Keratinocyte (primary cell): ENCODE measurements at regions not wholly inside any gene's neighbourhood (a gene's known extent, or its start where the extent isn't known, plus 50 kb on each side); places are given as distances from the start of the nearest gene placed in this dataset.

Experiments used
- DNase-seq: peaks from one replicate; pipeline ENCODE4 v3.0.0-alpha.2; 2011; ENCODE audit warnings: low read depth, missing footprints, low spot score
- FAIRE-seq: peaks from 2 replicates; lab custom pipeline; 2011; peaks lifted over from hg19 to GRCh38; lab: Jason Lieb, UNC
- H2AFZ ChIP-seq: 2 replicates; pipeline ENCODE4 v1.6.0; 2012; ENCODE audit warnings: low read length, control low read depth, inconsistent platforms; ENCODE audit not compliant: control insufficient read depth
- H3K27ac ChIP-seq: 2 replicates; pipeline ENCODE4 v1.5.1; 2011; ENCODE audit warnings: low read length; ENCODE audit not compliant: control insufficient read depth, insufficient read depth
- H3K27me3 ChIP-seq: 3 replicates; pipeline ENCODE4 v1.6.0; 2011; ENCODE audit warnings: low read length; ENCODE audit not compliant: control insufficient read depth, insufficient read depth; ENCODE audit errors: extremely low read depth
- H3K36me3 ChIP-seq, 2 experiments: 2 replicates in 1 of 2; 3 replicates in 1 of 2; pipeline ENCODE4 v1.5.1; 2011; ENCODE audit warnings: low read length in 2 of 2, mild to moderate bottlenecking in 1 of 2; ENCODE audit not compliant: control insufficient read depth in 2 of 2, insufficient read depth in 2 of 2; ENCODE audit errors: extremely low read depth in 1 of 2
- H3K4me1 ChIP-seq: 3 replicates; pipeline ENCODE4 v1.5.1; 2011; ENCODE audit warnings: low read length; ENCODE audit not compliant: control insufficient read depth, insufficient read depth; ENCODE audit errors: extremely low read depth
- H3K4me2 ChIP-seq: 3 replicates; pipeline ENCODE4 v1.6.0; 2011; ENCODE audit warnings: low read depth, low read length; ENCODE audit not compliant: control insufficient read depth, insufficient read depth; ENCODE audit errors: extremely low read depth
- H3K4me3 ChIP-seq, 3 experiments: fragments of 200-600 bp in 1 of 3; sonication (generic) in 1 of 3; 2 replicates in 2 of 3; 3 replicates in 1 of 3; pipeline ENCODE4 v1.5.1; 2011 to 2016; ENCODE audit warnings: low read length in 3 of 3, mild to moderate bottlenecking in 3 of 3, control low read depth in 2 of 3, inconsistent platforms in 1 of 3, low read depth in 1 of 3, mixed read lengths in 1 of 3, mixed run types in 1 of 3, moderate library complexity in 1 of 3; ENCODE audit not compliant: control insufficient read depth in 2 of 3, insufficient read depth in 2 of 3; ENCODE audit errors: extremely low read depth in 1 of 3
- H3K79me2 ChIP-seq: 2 replicates; pipeline ENCODE4 v1.6.0; 2012; ENCODE audit warnings: low read length; ENCODE audit not compliant: control insufficient read depth, insufficient read depth
- H3K9ac ChIP-seq: 3 replicates; pipeline ENCODE4 v1.6.0; 2011; ENCODE audit warnings: low read length; ENCODE audit not compliant: control insufficient read depth, insufficient read depth; ENCODE audit errors: extremely low read depth
- H3K9me1 ChIP-seq: 3 replicates; pipeline ENCODE4 v1.6.0; 2011; ENCODE audit warnings: low read length; ENCODE audit not compliant: control insufficient read depth, insufficient read depth; ENCODE audit errors: extremely low read depth
- H3K9me3 ChIP-seq: 2 replicates; pipeline ENCODE4 v1.5.1; 2012; ENCODE audit warnings: low read depth, low read length; ENCODE audit not compliant: control insufficient read depth
- H4K20me1 ChIP-seq: 3 replicates; pipeline ENCODE4 v1.6.0; 2011; ENCODE audit warnings: low read length; ENCODE audit not compliant: control insufficient read depth, insufficient read depth; ENCODE audit errors: extremely low read depth
- EZH2 ChIP-seq: IDR thresholded peaks from one replicate; pipeline ENCODE4 v1.6.1; 2012; ENCODE audit warnings: inconsistent platforms, mild to moderate bottlenecking, low read length, moderate library complexity
- dilution Hi-C: fragments of 300-500 bp; cut with MboI; formaldehyde crosslinking; loops from one replicate; pipeline ENCODE4 v1.7.0; 2020; ENCODE audit warnings: low sequenced_read_pairs; ENCODE audit not compliant: extremely low pct_ligation_motif_present
- TF ChIP-seq, protein P1 (sequence below), 3 experiments: IDR thresholded peaks in 1 of 3; conservative IDR thresholded peaks in 1 of 3; optimal IDR thresholded peaks in 1 of 3; 2 replicates in 2 of 3; 3 replicates in 1 of 3; pipeline versions ENCODE3 to v1.5.1; 2011; ENCODE audit warnings: low read length in 3 of 3, mild to moderate bottlenecking in 3 of 3, moderate library complexity in 2 of 3, control low read depth in 1 of 3, inconsistent platforms in 1 of 3; ENCODE audit not compliant: insufficient read depth in 2 of 3; ENCODE audit errors: extremely low read depth in 1 of 3

DNA sequence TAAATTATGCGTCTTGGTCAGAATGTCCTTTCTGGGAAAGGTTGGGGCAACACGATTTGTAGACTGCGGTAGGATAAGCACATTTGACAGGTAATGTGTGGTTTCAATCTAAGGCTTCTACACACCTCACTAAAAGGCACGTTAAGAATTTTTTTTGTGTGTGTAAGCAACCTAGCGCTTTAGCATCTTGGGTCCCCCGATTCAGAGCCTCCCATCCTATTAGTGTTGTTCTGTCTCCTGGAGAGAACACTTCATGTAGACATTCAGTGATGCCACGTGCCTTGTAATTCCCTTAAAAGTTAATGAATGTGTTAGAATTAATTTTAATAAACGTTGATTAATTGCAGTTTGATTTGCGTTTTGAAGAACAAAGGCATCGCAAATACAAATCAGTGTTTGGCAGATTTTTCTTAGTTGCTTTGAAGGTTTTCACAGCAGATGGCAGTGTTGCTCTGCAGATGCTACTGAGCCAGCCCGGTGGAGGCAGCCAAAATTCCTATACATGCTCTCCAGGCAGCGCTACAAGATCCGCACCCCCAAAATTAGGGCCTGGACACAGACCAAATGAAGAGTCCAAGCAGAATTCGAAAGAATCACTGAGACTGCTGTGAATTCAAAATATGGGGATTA is 63.5 kb downstream of the OTOL1 start:
- no peaks in the 10 kb centered on the region for H3K27me3 ChIP-seq
- no peaks in the 10 kb centered on the region for H4K20me1 ChIP-seq
- no peak overlapping the region for H3K9ac ChIP-seq
- no peak overlapping the region for H3K4me2 ChIP-seq
- no peak overlapping the region for H3K27ac ChIP-seq
- no peaks in the 10 kb centered on the region for H3K79me2 ChIP-seq
- FAIRE-seq, result peak; percentile 5
- no peak for DNase-seq
- no peak overlapping the region for H3K4me3 ChIP-seq
- dilution Hi-C loops, result no loop called here
- H3K36me3 ChIP-seq, result no peaks in the 10 kb centered on the region
- H3K9me3 ChIP-seq, result no peaks in the 10 kb centered on the region
- peaks cover 4% of the 10 kb centered on the region for H3K4me1 ChIP-seq
- H3K9me1 ChIP-seq, result no peaks in the 10 kb centered on the region
- TF ChIP-seq EZH2, result no peak
- TF ChIP-seq, protein P1, sequence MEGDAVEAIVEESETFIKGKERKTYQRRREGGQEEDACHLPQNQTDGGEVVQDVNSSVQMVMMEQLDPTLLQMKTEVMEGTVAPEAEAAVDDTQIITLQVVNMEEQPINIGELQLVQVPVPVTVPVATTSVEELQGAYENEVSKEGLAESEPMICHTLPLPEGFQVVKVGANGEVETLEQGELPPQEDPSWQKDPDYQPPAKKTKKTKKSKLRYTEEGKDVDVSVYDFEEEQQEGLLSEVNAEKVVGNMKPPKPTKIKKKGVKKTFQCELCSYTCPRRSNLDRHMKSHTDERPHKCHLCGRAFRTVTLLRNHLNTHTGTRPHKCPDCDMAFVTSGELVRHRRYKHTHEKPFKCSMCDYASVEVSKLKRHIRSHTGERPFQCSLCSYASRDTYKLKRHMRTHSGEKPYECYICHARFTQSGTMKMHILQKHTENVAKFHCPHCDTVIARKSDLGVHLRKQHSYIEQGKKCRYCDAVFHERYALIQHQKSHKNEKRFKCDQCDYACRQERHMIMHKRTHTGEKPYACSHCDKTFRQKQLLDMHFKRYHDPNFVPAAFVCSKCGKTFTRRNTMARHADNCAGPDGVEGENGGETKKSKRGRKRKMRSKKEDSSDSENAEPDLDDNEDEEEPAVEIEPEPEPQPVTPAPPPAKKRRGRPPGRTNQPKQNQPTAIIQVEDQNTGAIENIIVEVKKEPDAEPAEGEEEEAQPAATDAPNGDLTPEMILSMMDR (optimal IDR thresholded peaks at IDR 0.05 in 1 of 3, IDR thresholded peaks at IDR 0.05 in 1 of 3, conservative IDR thresholded peaks at IDR 0.05 in 1 of 3; ENCODE audit: extremely low read depth in 1 of 3, insufficient read depth in 2 of 3, low read length in 3 of 3), result peak; percentile 39 to 68 (median 68)
- H2AFZ ChIP-seq, result no peak overlapping the region

DNA sequence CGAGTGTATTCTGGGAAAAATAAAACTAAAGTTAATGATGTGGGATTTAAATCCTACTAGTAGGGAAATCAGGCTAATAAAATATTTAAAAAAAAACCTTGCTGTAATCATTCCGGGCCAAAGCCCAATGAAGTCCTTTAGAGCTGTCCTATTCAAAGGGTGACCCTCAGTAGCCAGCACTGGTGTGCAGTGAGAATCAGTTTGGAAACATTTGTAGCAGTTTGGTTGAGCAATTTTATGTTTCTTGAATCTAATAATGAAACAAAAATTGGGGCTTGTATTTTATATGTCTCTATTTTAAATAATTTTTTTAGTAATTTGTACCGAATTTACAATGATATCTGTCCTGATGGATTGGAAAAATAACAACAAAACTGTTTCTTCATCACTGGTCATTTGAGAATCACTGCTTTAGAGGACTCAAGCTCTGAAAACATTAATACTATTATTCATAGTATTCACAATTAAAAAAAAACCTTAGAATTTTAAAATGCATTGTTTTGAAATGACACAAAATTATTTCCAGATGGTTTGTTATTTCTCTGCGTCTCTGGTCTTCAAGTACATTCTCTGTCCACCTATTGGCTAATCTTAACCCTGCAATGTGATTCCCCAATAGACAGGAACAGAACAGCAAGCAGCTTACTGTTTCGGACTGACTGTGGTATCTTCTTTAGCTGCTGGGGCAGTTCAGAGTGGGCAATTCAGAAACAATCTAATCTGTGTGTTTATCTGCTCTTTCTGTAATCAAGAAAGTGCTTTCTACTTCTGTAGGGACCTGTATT is 71.2 kb downstream of the OTOL1 start:
- Histone ChIP-seq H3K27me3 (no peaks in the 10 kb centered on the region), H3K4me3 (no peak overlapping the region), H3K9ac (no peak overlapping the region), H3K9me1 (no peaks in the 10 kb centered on the region), H3K79me2 (no peaks in the 10 kb centered on the region), H2AFZ (no peak overlapping the region), H3K27ac (no peak overlapping the region), H3K4me2 (no peak overlapping the region), H3K36me3 (no peaks in the 10 kb centered on the region), H4K20me1 (no peaks in the 10 kb centered on the region), H3K9me3 (no peaks in the 10 kb centered on the region), H3K4me1 (no peaks in the 10 kb centered on the region)
- dilution Hi-C loops, result no loop called here
- TF ChIP-seq, protein P1 (optimal IDR thresholded peaks at IDR 0.05 in 1 of 3, IDR thresholded peaks at IDR 0.05 in 1 of 3, conservative IDR thresholded peaks at IDR 0.05 in 1 of 3; ENCODE audit: extremely low read depth in 1 of 3, insufficient read depth in 2 of 3, low read length in 3 of 3), result no peak
- TF ChIP-seq EZH2, result no peak
- no peak for FAIRE-seq
- DNase-seq, result no peak
